Skeletal muscle cell (primary cell): ENCODE measurements at regions not wholly inside any gene's neighbourhood (a gene's known extent, or its start where the extent isn't known, plus 50 kb on each side); places are given as distances from the start of the nearest gene placed in this dataset.

Experiments
- DNase-seq: peaks from one replicate; pipeline ENCODE4 v3.0.0-alpha.2; 2010; ENCODE audit warnings: low read depth
- H3K4me3 ChIP-seq: 2 replicates; pipeline ENCODE4 v1.5.1; 2011; ENCODE audit warnings: low read depth, mild to moderate bottlenecking, control low read depth, low read length, moderate library complexity

DNA sequence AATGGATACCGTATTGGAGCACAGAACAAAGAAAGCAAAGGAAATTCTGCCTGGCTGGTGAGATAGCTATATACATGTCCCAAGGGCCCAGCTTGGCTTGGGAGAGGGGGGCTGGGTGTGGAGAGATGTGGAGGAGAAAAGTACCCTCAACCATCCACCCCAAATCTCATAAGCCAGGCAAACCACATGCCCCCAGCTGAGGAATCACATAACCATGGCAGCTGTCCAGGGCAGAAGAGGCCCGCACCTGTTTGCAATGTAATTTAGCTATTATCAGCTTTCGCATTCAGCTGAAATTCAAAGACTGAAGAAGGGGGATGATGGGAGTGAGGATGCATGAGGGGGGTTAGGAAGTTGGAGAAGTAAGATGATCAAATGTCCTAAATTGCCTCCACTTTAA is 196.1 kb downstream of the TBX5 start:
- H3K4me3 ChIP-seq = no peak overlapping the region
- no peak for DNase-seq

DNA sequence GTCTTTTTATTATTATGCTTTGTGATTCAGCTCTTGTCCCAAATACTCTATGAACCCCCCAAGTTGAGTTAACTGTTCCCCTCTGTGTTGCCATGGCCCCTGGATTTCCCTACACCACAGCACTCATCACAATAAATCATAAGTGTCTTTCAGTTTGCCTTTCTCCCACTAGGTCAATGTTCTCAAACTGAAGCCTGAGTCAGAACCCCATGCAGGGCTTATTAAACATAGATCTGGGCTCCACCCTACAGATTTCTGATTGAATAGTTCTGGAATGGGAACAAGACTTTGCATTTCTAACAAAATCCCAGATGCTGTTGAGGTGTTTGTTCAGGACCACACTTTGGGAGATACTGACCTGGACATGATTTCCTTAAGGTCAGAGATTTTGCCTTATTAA is 199.4 kb downstream of the TBX5 start:
- no peak overlapping the region for H3K4me3 ChIP-seq
- no peak for DNase-seq

DNA sequence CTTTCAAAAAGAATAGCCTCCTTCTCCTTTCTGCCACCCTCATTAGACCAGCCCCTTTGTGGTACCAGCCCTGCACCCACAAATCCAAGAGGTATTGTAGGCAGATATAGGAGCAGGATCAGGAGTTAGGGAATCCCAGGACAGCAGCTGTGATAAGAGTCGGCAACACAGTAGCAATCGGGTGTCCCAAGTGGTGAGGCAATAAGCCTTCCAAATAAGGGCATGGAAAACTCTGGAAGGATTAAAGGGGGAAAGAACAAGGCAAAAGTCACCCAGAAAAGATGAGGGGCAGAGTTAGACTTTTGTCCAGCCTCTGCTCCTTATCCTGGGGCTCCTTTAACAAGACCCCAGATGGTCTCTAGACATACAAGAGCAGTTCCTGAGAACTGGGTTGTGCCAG is 204.2 kb downstream of the TBX5 start:
- no peak for DNase-seq
- H3K4me3 ChIP-seq = no peak overlapping the region

DNA sequence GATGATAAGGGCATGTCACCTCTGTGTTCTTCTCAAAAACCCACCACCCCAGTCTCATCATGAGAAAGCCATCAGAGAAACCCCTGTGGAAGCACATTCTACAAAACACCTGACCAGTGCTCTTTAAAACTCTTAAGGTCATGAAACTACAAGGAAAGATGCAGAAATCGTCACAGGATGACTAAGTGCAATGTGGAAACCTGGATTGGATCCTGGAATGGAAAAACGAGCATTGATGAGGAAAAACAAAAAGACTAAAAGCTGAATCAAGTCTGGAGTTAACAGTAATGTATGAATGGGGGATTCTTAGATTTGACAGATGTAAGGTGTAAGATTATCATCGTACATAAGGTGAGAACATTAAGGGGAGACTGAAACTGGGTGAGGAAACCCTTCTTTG is 211.0 kb downstream of the TBX5 start:
- DNase-seq = no peak

DNA sequence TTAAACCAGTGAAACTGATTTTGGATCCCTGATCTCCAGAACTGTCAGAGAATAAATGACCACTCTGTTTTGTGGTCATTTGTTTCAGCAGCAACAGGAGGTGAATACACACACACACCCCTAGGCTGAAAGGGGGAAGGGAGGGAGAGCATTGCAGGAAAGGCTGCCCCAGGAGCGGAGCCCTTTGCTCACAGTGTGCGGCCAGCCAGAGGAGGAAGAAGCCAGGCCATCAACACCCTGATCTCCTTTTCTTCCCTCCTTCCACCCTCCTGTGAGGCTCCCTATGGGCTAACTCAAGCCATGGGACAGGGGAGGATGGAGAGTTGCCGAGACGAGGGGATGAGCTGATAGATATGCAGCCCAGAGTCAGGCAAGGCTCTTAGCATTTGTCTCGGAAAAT is 211.9 kb downstream of the TBX5 start:
- H3K4me3 ChIP-seq = no peak overlapping the region
- no peak for DNase-seq

More for the DNA sequence above, 211.0 kb downstream of the TBX5 start:
- H3K4me3 ChIP-seq = no peak overlapping the region

DNA sequence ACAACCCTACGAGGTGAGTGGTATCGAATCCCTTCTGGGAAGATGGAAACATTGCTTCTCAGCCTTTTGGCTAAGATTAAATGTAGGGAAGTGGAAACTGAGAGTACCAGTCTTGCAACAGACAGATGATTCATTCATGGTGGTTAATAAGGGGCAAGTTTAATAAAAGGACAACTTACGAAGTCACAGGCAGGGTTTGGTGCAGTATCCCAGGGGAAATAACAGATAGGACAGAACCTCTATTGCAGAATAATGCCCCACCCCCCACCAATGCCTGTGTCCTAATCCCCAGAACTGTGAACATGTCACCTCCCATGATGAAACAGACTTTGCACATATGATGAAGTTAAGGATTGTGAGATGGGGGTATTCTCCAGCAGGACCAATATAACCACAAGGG is 212.5 kb downstream of the TBX5 start:
- DNase-seq = no peak
- H3K4me3 ChIP-seq = no peak overlapping the region

DNA sequence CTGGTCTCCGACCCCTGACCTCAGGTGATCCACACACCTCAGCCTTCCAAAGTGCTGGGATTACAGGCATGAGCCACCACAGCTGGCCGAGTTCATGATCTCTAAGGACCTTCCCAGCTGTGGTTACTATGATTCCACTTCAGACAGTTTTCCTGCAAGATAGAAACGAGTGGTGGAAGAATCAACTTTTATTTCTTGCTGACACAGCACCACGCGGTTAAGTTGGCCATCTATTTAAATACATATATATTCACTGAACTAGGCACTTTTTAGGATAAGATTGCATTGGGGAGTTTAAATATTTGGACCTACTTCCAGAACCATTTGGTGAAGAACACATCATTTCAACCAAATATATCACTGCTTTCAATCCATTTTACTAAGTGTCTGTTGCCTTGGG is 213.4 kb downstream of the TBX5 start:
- H3K4me3 ChIP-seq = no peak overlapping the region
- no peak for DNase-seq

DNA sequence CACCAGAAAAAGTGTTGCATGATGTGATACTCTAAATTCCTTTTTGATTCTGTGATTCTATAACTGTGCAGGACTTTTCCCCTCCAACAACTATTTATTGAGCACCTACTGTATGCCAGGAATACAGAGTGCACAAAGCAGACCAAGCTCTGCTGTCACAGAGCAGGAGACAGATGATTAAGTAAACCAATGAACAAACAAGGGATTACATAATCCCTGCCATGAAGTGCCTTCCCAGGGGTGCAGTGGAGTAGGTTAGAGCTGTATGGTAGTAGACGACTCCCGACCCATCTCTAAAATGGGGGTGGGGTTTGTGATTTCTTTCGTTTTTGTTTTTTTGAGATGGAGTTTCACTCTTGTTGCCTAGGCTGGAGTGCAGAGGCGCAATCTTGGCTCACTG is 213.9 kb downstream of the TBX5 start:
- DNase-seq = no peak
- no peak overlapping the region for H3K4me3 ChIP-seq

DNA sequence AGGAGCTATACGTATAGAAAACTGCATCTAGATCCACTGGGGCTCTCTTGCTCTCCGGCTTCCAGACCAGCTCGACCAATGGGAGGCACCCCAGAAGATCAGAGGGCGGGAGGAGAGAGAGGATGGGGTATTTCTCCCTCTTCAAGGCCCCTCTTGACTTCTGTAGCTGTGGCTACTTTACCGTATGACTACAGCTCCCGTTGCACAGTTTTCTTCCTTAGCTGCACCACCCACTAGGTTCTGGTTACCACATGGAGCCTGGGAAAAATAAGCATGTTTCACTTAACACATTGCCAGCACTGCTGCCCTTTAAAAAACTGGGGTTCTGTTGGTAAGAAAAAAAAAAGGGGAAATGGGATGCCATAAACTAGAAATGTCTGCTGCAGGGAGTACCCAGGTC is 214.4 kb downstream of the TBX5 start:
- H3K4me3 ChIP-seq = no peak overlapping the region
- no peak for DNase-seq

DNA sequence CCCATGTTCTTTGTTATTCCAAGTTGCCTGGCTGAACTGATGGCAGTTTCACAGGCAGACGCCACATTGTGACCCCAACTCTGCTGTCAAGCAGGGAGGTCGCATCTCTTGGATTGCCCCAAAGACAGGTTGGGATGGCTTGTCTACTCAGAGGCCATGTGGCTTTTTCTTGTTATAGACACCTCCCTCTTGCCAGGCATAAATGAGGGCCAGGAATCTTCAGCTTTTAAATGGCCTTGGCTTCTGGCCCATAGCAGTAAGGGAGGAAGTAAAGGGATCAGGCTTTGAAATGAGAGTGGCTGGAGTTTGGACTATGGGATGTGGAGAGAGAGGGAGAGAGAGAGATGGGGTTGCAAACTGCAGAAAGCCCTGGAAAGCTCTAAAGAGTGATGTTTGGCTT is 215.0 kb downstream of the TBX5 start:
- no peak for DNase-seq
- H3K4me3 ChIP-seq = no peak overlapping the region

DNA sequence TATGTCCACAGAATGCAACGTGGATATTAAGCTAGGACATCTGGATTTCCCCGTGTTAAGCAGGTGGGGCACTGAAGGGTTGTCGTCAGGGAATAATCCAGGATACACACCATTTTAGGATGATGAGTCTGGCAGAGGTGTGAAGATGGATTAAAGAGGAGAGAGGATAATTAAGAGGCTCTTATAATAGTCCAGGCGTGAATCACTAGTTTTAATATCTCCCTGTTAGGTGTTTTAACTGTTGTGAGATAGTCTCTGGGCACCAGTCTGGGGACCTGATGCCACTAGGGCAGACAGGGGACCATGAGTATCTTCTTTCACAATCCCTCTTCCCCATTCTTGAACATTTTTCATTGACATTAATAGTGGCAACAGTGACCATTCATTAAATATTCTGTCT is 216.7 kb downstream of the TBX5 start:
- H3K4me3 ChIP-seq = no peak overlapping the region
- no peak for DNase-seq

DNA sequence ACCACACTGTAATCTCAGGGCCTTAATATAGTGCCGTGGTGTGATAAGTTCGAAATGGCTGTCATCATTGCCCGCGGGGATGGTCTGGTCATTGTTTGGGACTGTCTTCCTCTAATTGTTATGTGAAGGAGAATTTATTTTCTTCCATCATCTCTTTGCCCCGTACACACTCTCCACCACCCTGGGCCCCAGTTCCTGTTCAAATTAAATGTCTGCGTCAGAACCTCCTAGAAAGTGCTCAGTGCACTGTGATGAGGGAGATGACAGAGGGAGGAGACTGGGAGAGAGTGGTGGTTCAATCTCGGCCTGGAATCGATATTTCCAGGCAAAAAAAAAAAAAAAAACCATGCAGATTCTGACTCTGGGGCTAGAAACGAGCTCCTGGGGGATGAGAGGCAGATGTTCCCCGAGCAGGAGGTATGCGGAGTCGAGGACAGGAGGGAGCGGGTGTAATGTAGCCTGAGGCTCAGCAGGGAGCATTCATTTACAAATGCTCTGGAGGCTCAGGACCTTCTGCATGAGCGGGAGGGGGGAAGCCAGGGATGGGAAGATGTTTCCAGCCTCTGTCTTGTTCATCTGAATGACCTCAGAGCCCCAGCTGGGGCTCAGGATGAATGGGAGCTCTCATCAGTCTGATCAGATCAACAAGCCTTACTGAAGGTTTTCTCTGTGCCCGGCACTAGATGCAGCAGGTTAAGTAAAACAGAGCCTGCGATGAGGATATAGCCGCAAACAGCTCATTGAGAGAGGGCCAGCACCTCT is 219.5 kb downstream of the TBX5 start:
- no peak for DNase-seq

DNA sequence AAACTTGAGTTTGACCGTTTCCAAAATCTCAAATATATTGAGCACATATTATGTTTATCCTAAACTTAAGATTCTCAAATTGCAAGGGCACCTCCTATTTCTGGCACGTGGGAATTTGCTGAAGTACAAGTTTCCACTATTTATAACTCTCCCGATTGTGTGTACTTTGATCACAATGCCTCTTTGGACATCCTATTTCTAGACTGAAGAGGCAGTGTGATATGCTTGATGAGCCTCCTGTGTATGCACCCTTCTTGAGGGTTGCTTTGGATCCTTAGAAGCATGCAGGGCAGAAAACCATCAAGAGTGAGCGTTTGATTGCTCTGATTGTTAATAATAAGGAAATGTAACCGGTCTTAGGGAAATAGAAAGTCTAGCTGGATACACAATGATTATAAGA is 218.9 kb upstream of the RBM19 start:
- DNase-seq = no peak
- H3K4me3 ChIP-seq = no peak overlapping the region

More for the DNA sequence above, 219.5 kb downstream of the TBX5 start:
- H3K4me3 ChIP-seq = no peak overlapping the region

DNA sequence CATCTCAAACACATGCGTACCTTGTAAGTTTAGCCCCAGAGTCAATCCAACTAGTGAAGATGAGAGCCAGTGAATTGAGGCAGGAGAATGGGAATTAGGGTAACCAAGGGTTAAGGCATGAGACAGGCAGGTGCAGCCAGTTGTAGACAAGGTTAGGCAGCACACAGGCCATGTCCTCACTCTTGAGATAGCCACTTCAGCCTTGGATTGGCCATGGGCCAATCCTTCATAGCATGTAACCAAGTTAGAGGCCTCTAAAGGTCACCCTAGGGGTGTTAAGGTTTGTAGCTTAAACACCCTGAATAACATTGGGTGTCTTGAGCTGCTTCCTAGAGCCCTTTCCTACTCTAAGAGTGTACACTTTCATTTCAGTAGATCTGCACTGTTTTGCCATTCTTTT is 208.2 kb upstream of the RBM19 start:
- H3K4me3 ChIP-seq = no peak overlapping the region
- no peak for DNase-seq

DNA sequence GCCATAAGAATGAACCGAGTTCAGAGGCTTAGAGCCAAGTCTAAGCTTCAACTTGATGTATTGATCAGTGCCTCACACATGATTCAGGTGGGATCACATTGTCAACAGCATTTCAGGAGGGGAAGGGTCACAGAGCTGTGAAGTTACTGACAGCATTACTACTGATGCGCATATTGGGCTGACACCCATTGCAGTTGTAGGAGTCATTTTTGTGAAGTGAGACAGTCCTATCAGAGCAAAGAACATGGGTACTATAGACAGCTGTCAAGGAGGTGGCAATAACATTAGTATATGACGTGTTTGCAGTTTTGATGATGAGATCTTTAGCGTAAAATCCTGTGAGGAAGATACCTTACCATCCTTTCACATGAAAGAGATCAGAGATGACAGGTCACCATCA is 206.0 kb upstream of the RBM19 start:
- H3K4me3 ChIP-seq = no peak overlapping the region
- DNase-seq = no peak

DNA sequence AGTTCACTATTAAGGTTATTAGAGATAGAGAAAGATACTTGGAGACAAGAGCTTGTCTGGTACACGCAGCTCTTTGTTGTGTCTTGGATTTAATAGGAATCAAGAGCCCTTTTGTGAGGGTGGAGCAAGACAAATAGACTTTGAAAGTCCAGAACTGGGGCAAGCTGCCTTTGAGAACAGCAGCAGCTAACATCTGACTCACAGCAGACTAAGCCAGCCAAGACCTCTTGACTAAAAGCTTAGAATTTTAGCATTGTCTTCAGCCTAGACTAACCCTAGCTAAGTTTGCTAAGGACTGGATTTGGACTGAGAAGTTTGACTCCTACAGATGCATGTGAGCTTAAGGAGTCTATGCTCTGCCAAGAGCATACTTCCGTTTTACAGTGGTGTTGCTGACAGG is 201.9 kb upstream of the RBM19 start:
- peak; percentile 47 for DNase-seq
- H3K4me3 ChIP-seq = no peak overlapping the region

DNA sequence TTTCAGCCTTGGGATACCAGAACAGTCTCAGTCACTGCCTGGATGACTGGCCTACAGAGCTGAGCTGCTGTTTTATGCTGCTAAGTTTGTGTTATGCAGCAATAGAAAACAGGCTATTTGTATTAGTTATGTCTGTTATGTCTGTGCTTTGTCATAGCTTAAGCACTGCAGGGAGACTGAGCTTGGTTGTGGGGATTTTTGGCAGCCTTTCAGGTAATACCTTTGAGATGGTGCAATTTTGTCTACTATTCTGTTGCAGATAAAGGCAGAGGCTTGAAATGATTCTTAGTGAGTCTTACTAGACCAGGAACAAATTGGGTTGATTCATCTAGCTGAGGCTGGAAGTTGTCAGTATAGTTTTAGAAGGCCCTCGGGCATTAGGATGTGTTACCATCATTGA is 201.3 kb upstream of the RBM19 start:
- H3K4me3 ChIP-seq = no peak overlapping the region
- DNase-seq = peak; percentile 61

DNA sequence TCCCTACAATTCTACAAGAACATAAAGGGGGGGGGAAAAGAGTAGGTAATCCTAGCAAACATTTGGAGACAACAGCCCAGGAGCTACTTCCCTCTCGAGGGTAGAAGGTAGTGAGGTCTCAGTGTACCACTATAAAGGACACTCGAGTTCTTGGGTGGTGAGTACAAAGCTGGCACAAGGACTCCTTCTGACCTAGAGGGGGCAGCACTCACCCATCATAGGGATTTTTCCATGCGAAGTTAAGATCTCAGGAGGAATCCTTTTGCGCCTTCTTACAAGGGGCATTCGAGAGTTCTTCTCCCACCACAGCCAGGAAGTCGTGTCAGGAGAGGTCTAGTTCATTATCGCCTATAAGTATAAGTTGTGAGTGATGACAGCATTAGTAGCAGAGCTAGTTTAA is 200.2 kb upstream of the RBM19 start:
- no peak for DNase-seq

DNA sequence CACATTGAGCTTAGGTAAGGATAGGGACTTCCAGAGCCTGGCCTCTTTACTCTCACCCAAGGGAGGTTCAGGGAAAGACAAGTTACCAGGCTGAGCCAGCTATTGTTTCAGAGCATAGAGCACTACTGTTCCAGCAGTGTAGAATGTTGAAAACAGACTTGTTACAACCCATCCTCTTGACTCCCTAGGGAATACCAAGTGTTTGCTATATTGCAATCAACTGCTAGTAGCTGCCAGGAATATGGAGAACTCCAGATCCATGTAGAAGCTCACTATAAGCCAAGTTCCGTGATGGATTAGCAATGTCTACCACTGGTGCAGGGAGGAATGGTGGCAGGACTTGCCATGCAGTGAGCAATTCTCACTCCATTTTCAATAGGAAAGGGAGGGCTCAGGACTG is 199.8 kb upstream of the RBM19 start:
- DNase-seq = peak; percentile 18
- H3K4me3 ChIP-seq = no peak overlapping the region

More for the DNA sequence above, 200.2 kb upstream of the RBM19 start:
- H3K4me3 ChIP-seq = no peak overlapping the region

DNA sequence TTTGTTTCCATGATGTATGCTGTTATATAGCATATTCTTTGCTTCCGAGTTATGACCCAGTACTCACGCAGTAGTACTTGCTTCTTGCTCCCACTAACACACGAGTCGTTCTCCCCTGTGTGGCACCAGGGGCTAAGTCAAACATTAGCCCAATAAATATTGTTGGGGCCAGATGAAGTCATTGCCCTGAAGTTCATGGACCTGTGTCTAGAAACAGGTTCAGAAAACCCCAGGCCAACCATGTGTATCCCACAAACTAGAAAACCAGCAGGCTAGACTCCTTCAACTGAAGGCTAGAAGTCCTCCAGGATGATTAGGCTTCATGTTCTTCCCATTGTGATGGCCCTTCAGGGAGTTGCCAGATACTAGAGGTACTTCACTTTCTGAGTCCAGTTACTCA is 198.2 kb upstream of the RBM19 start:
- no peak for DNase-seq
- no peak overlapping the region for H3K4me3 ChIP-seq

DNA sequence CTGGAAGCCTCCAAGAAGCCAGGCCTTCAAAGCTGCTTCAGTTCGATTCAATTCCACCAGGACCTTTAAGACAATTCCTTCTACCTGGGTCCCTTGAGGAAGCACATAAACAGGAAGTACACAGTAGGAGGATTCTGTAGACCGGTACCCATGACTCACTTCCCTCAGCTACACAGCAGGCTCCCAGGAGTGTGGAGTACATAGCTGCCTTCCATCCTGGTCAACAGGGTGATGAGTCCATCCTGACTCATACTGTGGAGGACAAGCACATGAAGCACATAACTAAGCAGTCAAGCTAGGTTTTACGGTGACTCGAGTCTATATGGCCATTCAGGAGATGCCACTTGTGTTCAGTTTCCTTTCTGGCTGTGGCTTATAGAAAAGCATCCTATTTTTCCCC is 197.6 kb upstream of the RBM19 start:
- peak; percentile 92 for DNase-seq

DNA sequence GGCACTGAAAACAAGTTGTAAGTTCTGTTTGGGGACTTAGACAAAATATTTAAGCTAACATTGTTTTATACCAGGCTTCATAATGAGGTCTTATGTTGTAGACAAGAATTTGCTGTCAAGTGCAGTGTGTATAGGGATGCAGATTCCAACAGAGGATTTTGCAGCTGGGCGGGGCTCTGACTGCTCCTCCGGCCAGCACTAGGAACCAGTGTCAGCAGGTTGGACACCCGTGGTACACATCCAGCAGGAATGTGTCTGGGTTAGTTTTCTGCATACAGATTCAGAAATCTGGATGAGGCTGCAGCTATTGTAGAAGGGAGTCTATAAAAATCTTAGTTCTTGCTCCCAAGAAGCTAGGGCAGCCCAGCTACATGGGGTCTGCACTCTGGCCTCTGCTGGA is 194.3 kb upstream of the RBM19 start:
- no peak overlapping the region for H3K4me3 ChIP-seq
- DNase-seq = no peak

More for the DNA sequence above, 197.6 kb upstream of the RBM19 start:
- H3K4me3 ChIP-seq = no peak overlapping the region
